ENCODE measurements at regions not wholly inside any gene's neighbourhood (a gene's known extent, or its start where the extent isn't known, plus 50 kb on each side); places are given as distances from the start of the nearest gene placed in this dataset.
"Not testable (repeated sequence)": the region's sequence is repeated elsewhere in the genome, so short reads cannot be mapped to it uniquely, and the experiment has no call there.

DNA sequence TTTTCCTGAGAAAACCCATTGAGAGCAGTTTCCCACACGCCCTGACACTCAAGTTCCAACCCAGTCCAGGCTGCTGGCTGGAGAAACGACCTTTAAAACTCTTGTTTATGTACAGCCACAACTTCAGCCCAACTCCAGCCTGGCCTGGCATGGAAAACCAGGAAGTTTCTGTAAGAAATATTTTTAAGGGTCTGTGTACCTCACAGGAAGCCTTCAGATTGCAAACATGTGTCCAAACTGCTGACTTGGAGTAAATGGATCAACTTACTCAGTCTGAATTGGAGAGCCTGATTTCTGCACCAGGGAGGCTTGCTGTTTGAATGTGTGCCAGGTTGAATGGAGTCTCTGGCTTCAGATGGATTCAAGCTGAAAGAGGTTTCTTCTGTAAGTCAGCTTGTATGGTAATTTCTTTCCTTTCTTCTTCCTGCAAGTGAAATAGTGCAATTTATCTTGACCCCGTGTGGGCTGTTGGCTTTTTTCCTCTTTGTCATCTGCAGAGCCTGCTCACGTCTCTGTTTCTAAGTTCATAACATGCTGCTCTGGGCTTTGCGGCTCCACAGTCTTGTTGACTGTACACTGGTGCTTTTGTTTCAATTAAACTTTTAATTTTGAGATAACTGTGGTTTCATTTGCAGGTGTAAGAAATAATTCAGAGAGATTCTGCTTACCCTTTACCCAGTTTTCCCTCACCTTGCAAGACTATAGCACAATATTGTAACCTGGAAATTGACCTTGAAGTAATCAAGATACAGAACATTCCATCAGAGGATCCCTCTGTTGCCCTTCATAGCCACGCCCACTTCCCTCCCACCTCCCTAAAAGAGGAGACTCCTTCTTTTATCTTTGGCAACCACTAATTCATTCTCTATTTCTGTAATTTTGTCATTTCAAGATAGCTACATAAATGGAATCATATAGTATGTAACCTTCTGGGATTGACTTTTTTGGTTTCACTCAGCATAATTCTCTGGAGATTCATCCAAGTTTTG lies 109.7 kb upstream of the PRMT8 start:
- no peaks in the 10 kb centered on the region for H4K20me1 ChIP-seq (ENCODE audit: insufficient read depth, low read length)
- H3K4me2 ChIP-seq (ENCODE audit: low read length), result no peak overlapping the region
- no peak for TF ChIP-seq EZH2phosphoT487 (IDR thresholded peaks at IDR 0.05; ENCODE audit: borderline replicate concordance, low read depth, low read length)
- TF ChIP-seq, protein P1, sequence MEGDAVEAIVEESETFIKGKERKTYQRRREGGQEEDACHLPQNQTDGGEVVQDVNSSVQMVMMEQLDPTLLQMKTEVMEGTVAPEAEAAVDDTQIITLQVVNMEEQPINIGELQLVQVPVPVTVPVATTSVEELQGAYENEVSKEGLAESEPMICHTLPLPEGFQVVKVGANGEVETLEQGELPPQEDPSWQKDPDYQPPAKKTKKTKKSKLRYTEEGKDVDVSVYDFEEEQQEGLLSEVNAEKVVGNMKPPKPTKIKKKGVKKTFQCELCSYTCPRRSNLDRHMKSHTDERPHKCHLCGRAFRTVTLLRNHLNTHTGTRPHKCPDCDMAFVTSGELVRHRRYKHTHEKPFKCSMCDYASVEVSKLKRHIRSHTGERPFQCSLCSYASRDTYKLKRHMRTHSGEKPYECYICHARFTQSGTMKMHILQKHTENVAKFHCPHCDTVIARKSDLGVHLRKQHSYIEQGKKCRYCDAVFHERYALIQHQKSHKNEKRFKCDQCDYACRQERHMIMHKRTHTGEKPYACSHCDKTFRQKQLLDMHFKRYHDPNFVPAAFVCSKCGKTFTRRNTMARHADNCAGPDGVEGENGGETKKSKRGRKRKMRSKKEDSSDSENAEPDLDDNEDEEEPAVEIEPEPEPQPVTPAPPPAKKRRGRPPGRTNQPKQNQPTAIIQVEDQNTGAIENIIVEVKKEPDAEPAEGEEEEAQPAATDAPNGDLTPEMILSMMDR (conservative IDR thresholded peaks at IDR 0.05; ENCODE audit: low read length), result no peak
- no peaks in the 10 kb centered on the region for H3K9me3 ChIP-seq (ENCODE audit: low read length)
- H3K4me1 ChIP-seq (ENCODE audit: insufficient read depth, low read length, poor library complexity, severe bottlenecking), result no peaks in the 10 kb centered on the region
- H3K9me2 ChIP-seq (ENCODE audit: insufficient read depth, low read length), result no peaks in the 10 kb centered on the region
- no TSS peak for BruUV-seq (replicated peaks)
- no peaks in the 10 kb centered on the region for H3K79me2 ChIP-seq (ENCODE audit: insufficient read depth, low read depth, low read length)
- no peak overlapping the region for H3K27ac ChIP-seq (ENCODE audit: low read depth, low read length, poor library complexity, severe bottlenecking)
- intact Hi-C loops (cut with micrococcal nuclease; ENCODE audit: unreplicated experiment), result no loop called here
- CTCF ChIA-PET (ENCODE audit: unreplicated experiment), result no interaction called here
- H3K36me3 ChIP-seq (ENCODE audit: insufficient read depth, low read length), result no peaks in the 10 kb centered on the region
- POLR2A ChIA-PET, result no interaction called here
- no peak overlapping the region for H2AFZ ChIP-seq (ENCODE audit: low read length)
- DNase-seq (ENCODE audit: low spot score), result no peak
- H3K4me3 ChIP-seq (ENCODE audit: low read depth, low read length, poor library complexity, severe bottlenecking), result no peak overlapping the region

DNA sequence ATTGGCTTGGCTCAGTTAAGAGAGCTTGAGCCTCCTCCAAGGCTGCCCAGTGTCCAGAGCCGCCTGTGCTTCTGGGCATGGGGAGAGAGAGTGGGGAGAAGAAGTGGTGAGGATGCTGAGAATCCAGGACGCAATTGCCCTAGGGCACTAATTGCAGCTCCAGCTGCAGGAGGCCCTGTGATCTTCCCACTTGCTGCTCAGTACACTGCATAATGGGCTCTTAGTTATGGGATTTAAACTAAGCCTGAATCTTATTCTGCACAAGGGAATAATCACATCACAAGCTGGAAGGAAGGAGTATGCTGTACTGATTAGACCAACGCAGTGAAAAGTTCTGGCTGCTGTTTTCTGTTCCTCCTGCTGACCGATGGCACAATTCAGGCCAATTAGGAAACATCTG lies 101.0 kb upstream of the PRMT8 start:
- no peak overlapping the region for H3K4me2 ChIP-seq (ENCODE audit: low read length)
- H4K20me1 ChIP-seq (ENCODE audit: insufficient read depth, low read length), result no peaks in the 10 kb centered on the region
- no peak overlapping the region for H3K27ac ChIP-seq (ENCODE audit: low read depth, low read length, poor library complexity, severe bottlenecking)
- no peak for DNase-seq (ENCODE audit: low spot score)
- POLR2A ChIA-PET, result no interaction called here
- no peak overlapping the region for H2AFZ ChIP-seq (ENCODE audit: low read length)
- H3K79me2 ChIP-seq (ENCODE audit: insufficient read depth, low read depth, low read length), result no peaks in the 10 kb centered on the region
- CTCF ChIA-PET (ENCODE audit: unreplicated experiment), result no interaction called here
- intact Hi-C loops (cut with micrococcal nuclease; ENCODE audit: unreplicated experiment), result no loop called here
- H3K9me2 ChIP-seq (ENCODE audit: insufficient read depth, low read length), result no peaks in the 10 kb centered on the region
- H3K4me1 ChIP-seq (ENCODE audit: insufficient read depth, low read length, poor library complexity, severe bottlenecking), result no peaks in the 10 kb centered on the region
- H3K4me3 ChIP-seq (ENCODE audit: low read depth, low read length, poor library complexity, severe bottlenecking), result no peak overlapping the region
- no peak for TF ChIP-seq EZH2phosphoT487 (IDR thresholded peaks at IDR 0.05; ENCODE audit: borderline replicate concordance, low read depth, low read length)
- TF ChIP-seq, protein P1 (conservative IDR thresholded peaks at IDR 0.05; ENCODE audit: low read length), result no peak
- no TSS peak for BruUV-seq (replicated peaks)
- no peaks in the 10 kb centered on the region for H3K36me3 ChIP-seq (ENCODE audit: insufficient read depth, low read length)
- H3K9me3 ChIP-seq (ENCODE audit: low read length), result no peaks in the 10 kb centered on the region

DNA sequence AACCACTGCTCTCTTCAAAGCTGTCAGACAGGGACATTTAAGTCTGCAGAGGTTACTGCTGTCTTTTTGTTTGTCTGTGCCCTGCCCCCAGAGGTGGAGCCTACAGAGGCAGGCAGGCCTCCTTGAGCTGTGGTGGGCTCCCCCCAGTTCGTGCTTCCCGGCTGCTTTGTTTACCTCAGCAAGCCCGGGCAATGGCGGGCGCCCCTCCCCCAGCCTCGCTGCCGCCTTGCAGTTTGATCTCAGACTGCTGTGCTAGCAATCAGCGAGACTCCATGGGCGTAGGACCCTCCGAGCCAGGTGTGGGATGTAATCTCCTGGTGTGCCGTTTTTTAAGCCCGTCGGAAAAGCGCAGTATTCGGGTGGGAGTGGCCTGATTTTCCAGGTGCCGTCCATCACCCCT lies 93.4 kb upstream of the PRMT8 start:
- POLR2A ChIA-PET; H3K4me1 ChIP-seq (ENCODE audit: insufficient read depth, low read length, poor library complexity, severe bottlenecking); H2AFZ ChIP-seq (ENCODE audit: low read length); H3K79me2 ChIP-seq (ENCODE audit: insufficient read depth, low read depth, low read length); intact Hi-C loops (cut with micrococcal nuclease; ENCODE audit: unreplicated experiment); H3K4me3 ChIP-seq (ENCODE audit: low read depth, low read length, poor library complexity, severe bottlenecking); H3K9me2 ChIP-seq (ENCODE audit: insufficient read depth, low read length); H3K9me3 ChIP-seq (ENCODE audit: low read length); H3K27ac ChIP-seq (ENCODE audit: low read depth, low read length, poor library complexity, severe bottlenecking); DNase-seq (ENCODE audit: low spot score); CTCF ChIA-PET (ENCODE audit: unreplicated experiment); H3K4me2 ChIP-seq (ENCODE audit: low read length); BruUV-seq (replicated peaks); H3K36me3 ChIP-seq (ENCODE audit: insufficient read depth, low read length); H4K20me1 ChIP-seq (ENCODE audit: insufficient read depth, low read length): not testable (repeated sequence)
